GM23338 (cell line): ENCODE measurements at regions not wholly inside any gene's neighbourhood (a gene's known extent, or its start where the extent isn't known, plus 50 kb on each side); places are given as distances from the start of the nearest gene placed in this dataset.

Experiments used
- ATAC-seq: fragments of 200-7000 bp; cut with Tn5 transposase; 3 replicates; pipeline ENCODE4 v1.9.1; 2020
- DNase-seq: peaks from one replicate; pipeline ENCODE4 v3.0.0-alpha.2; 2015; ENCODE audit warnings: low spot score
- H2AFZ ChIP-seq: fragments of 200-600 bp; sonication (generic); 2 replicates; pipeline ENCODE4 v1.8.0; 2016; ENCODE audit warnings: antibody characterized with exemption, mild to moderate bottlenecking, moderate library complexity
- H3F3A ChIP-seq: fragments of 200-600 bp; sonication (generic); replicated peaks from 2 replicates; pipeline ENCODE4 v1.8.0; 2017; ENCODE audit warnings: antibody characterized with exemption, mixed run types, low read depth
- H3K27ac ChIP-seq: fragments of 200-600 bp; sonication (generic); 2 replicates; pipeline ENCODE4 v1.6.1; 2016; ENCODE audit warnings: low read depth
- H3K27me3 ChIP-seq: fragments of 200-600 bp; sonication (generic); 2 replicates; pipeline ENCODE4 v1.8.0; 2016; ENCODE audit warnings: mild to moderate bottlenecking, mixed run types, moderate library complexity; ENCODE audit not compliant: insufficient read depth
- H3K36me3 ChIP-seq: fragments of 200-600 bp; sonication (generic); 2 replicates; pipeline ENCODE4 v1.8.0; 2016; ENCODE audit warnings: mild to moderate bottlenecking; ENCODE audit not compliant: insufficient read depth
- H3K4me1 ChIP-seq: fragments of 200-600 bp; sonication (generic); 2 replicates; pipeline ENCODE4 v1.8.0; 2016; ENCODE audit warnings: mild to moderate bottlenecking, moderate library complexity; ENCODE audit not compliant: insufficient read depth
- H3K4me2 ChIP-seq: fragments of 200-600 bp; sonication (generic); 2 replicates; pipeline ENCODE4 v1.7.1; 2017; ENCODE audit warnings: mixed run types
- H3K4me3 ChIP-seq: fragments of 200-600 bp; sonication (generic); 2 replicates; pipeline ENCODE4 v1.6.1; 2016; ENCODE audit warnings: mixed run types
- H3K79me2 ChIP-seq: fragments of 200-600 bp; sonication (generic); replicated peaks from 2 replicates; pipeline ENCODE4 v1.8.0; 2017; ENCODE audit warnings: mild to moderate bottlenecking; ENCODE audit not compliant: insufficient read depth
- H3K9me2 ChIP-seq: fragments of 200-600 bp; sonication (generic); 2 replicates; pipeline ENCODE4 v1.8.0; 2017; ENCODE audit not compliant: insufficient read depth
- H4K20me1 ChIP-seq: fragments of 200-600 bp; sonication (generic); replicated peaks from 2 replicates; pipeline ENCODE4 v1.8.0; 2017; ENCODE audit warnings: mild to moderate bottlenecking; ENCODE audit not compliant: insufficient read depth
- H3K27ac Mint-ChIP-seq: 2 replicates; pipeline ENCODE4 v1.8.0; 2020; ENCODE audit warnings: inconsistent platforms, mild to moderate bottlenecking, moderate library complexity, mixed read lengths
- H3K27me3 Mint-ChIP-seq: 3 replicates; pipeline ENCODE4 v1.8.0; 2022; ENCODE audit warnings: low read depth, mild to moderate bottlenecking, moderate library complexity, mixed read lengths, inconsistent platforms; ENCODE audit not compliant: insufficient read depth, poor library complexity
- H3K36me3 Mint-ChIP-seq: 3 replicates; pipeline ENCODE4 v1.8.0; 2021; ENCODE audit warnings: low read depth, mild to moderate bottlenecking, inconsistent platforms, moderate library complexity, mixed read lengths
- H3K4me1 Mint-ChIP-seq: 3 replicates; pipeline ENCODE4 v1.8.0; 2020; ENCODE audit warnings: mild to moderate bottlenecking, inconsistent platforms, mixed read lengths
- H3K4me3 Mint-ChIP-seq: 3 replicates; pipeline ENCODE4 v1.8.0; 2021; ENCODE audit warnings: moderate library complexity, mild to moderate bottlenecking, inconsistent platforms, mixed read lengths
- H3K9me3 Mint-ChIP-seq: 3 replicates; pipeline ENCODE4 v1.8.0; 2020; ENCODE audit warnings: moderate library complexity, mild to moderate bottlenecking, inconsistent platforms, mixed read lengths
- CTCF ChIP-seq, 2 experiments: fragments of 200-600 bp in 1 of 2; sonication (generic) in 1 of 2; conservative IDR thresholded peaks; 2 replicates each; pipeline versions ENCODE4 v1.5.1 to v1.6.1; 2016 to 2017; ENCODE audit warnings: antibody characterized with exemption in 2 of 2, low read depth in 2 of 2, mild to moderate bottlenecking in 2 of 2, moderate library complexity in 1 of 2
- EZH2phosphoT487 ChIP-seq: fragments of 200-600 bp; sonication (generic); IDR thresholded peaks from one replicate; pipeline ENCODE4 v1.8.1; 2018; ENCODE audit warnings: antibody characterized with exemption; ENCODE audit not compliant: unreplicated experiment
- JUNB ChIP-seq: IDR thresholded peaks from one replicate; pipeline ENCODE4 v1.6.1; 2016; ENCODE audit warnings: antibody characterized with exemption; ENCODE audit not compliant: unreplicated experiment
- STAT1 ChIP-seq: IDR thresholded peaks from one replicate; pipeline ENCODE4 v1.6.1; 2016; ENCODE audit warnings: antibody characterized with exemption; ENCODE audit not compliant: unreplicated experiment
- ZNF462 ChIP-seq: fragments of 250-450 bp; sonication (Bioruptor Pico); IDR thresholded peaks from 2 replicates; pipeline ENCODE4 v1.5.0; 2020; ENCODE audit warnings: mild to moderate bottlenecking, moderate library complexity

GRCh38 chr2:58494071-58494501 lies 253.0 kb upstream of the FANCL start (continued):
- no peak for TF ChIP-seq ZNF462 (CRISPR knock-in tag)
- TF ChIP-seq STAT1: no peak
- no peak for TF ChIP-seq JUNB

- Mint-ChIP-seq H3K27me3 (peaks cover 9% of the 10 kb centered on the region), H3K36me3 (peaks cover 36% of the 10 kb centered on the region), H3K4me1 (peaks cover 10% of the 10 kb centered on the region), H3K27ac (no peak overlapping the region), H3K9me3 (peaks cover 28% of the 10 kb centered on the region), H3K4me3 (no peak overlapping the region)
- H3K79me2 ChIP-seq: no peaks in the 10 kb centered on the region
- no peaks in the 10 kb centered on the region for H3K9me2 ChIP-seq
- no peak overlapping the region for H2AFZ ChIP-seq
- no peak for ATAC-seq
- H3K4me3 ChIP-seq: no peak overlapping the region
- no peak overlapping the region for H3K4me2 ChIP-seq
- no peaks in the 10 kb centered on the region for H3K27me3 ChIP-seq
- TF ChIP-seq EZH2phosphoT487: no peak
- no peak for TF ChIP-seq CTCF (conservative IDR thresholded peaks at IDR 0.05; ENCODE audit: low read depth in 2 of 2)
- DNase-seq: no peak
- H3K4me1 ChIP-seq: peaks cover 14% of the 10 kb centered on the region
- H3F3A ChIP-seq: no peaks in the 10 kb centered on the region; the same call in 1 of the 2 replicates
- H3K27ac ChIP-seq: no peak overlapping the region
- no peaks in the 10 kb centered on the region for H4K20me1 ChIP-seq
- H3K36me3 ChIP-seq: peaks cover 16% of the 10 kb centered on the region
Measured at GRCh38 chr2:58484629-58485028, 243.5 kb upstream of the FANCL start.
